ENCODE measurements at regions not wholly inside any gene's neighbourhood (a gene's known extent, or its start where the extent isn't known, plus 50 kb on each side); places are given as distances from the start of the nearest gene placed in this dataset.
"Not testable (repeated sequence)": the region's sequence is repeated elsewhere in the genome, so short reads cannot be mapped to it uniquely, and the experiment has no call there.

DNA sequence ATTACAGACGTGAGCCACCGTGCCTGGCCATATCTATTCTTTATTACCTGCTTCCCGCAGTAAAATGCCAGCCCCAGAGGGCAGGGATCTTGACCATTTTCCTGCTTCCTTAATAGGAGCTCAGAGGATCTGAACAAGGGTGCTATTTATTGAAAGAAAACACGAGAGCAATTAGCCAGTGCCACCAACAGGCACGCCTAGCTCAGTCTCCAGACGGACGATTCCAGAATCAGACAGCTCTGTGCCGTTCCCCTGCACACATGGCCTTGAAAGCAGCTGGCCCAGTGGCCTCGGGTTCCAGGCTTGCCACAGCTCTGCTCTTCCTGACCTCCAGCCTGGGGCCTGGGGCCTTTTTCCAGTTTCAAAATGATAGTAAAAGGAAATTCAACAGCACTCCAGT, 135.2 kb upstream of the RFLNA start:
- DNase-seq (ENCODE audit: low read depth, low spot score) = no peak
- Histone ChIP-seq H3K4me3 (ENCODE audit: low read length) (no peak overlapping the region), H3K9me3 (ENCODE audit: control insufficient read depth, insufficient read depth, low read length) (no peaks in the 10 kb centered on the region), H3K27me3 (ENCODE audit: control insufficient read depth, insufficient read depth, low read length) (no peaks in the 10 kb centered on the region), H3K27ac (ENCODE audit: low read length) (no peak overlapping the region), H3K36me3 (ENCODE audit: control insufficient read depth, insufficient read depth, low read length) (no peaks in the 10 kb centered on the region), H3K4me1 (ENCODE audit: control insufficient read depth, insufficient read depth, low read length) (peaks cover 6% of the 10 kb centered on the region; the same call in 1 of the 2 replicates)
- no CpG with 5 or more reads among the region's 9 CpGs for WGBS (ENCODE audit: insufficient coverage, insufficient read length)

GRCh38 chr12:124160097-124160756, 134.7 kb upstream of the RFLNA start:
- no peaks in the 10 kb centered on the region for H3K9me3 ChIP-seq (ENCODE audit: control insufficient read depth, insufficient read depth, low read length)
- DNase-seq (ENCODE audit: low read depth, low spot score) = no peak
- no peaks in the 10 kb centered on the region for H3K36me3 ChIP-seq (ENCODE audit: control insufficient read depth, insufficient read depth, low read length)
- WGBS (ENCODE audit: insufficient coverage, insufficient read length) = no CpG with 5 or more reads among the region's 11 CpGs
- no peaks in the 10 kb centered on the region for H3K27me3 ChIP-seq (ENCODE audit: control insufficient read depth, insufficient read depth, low read length)
- no peak overlapping the region for H3K27ac ChIP-seq (ENCODE audit: low read length)
- no peak overlapping the region for H3K4me3 ChIP-seq (ENCODE audit: low read length)
- H3K4me1 ChIP-seq (ENCODE audit: control insufficient read depth, insufficient read depth, low read length) = peaks cover 6% of the 10 kb centered on the region; the same call in 1 of the 2 replicates

DNA sequence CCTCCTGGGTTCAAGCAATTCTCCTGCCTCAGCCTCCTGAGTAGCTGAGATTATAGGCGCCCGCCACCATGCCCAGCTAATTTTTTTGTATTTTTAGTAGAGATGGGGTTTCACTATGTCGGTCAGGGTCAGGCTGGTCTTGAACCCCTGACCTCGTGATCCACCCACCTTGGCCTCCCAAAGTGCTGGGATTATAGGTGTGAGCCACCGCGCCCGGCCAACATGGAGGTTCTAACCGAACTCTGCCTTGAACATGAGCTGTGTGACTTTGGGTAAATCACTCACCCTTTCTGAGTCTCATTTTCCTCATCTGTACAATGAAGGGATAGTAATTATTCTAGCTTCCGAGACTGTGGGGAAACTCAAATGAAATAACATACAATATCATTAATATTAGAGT, 133.5 kb upstream of the RFLNA start:
- WGBS (ENCODE audit: insufficient coverage, insufficient read length) = no CpG with 5 or more reads among the region's 9 CpGs
- H3K4me3 ChIP-seq (ENCODE audit: low read length); H3K36me3 ChIP-seq (ENCODE audit: control insufficient read depth, insufficient read depth, low read length); H3K9me3 ChIP-seq (ENCODE audit: control insufficient read depth, insufficient read depth, low read length); H3K27me3 ChIP-seq (ENCODE audit: control insufficient read depth, insufficient read depth, low read length); H3K27ac ChIP-seq (ENCODE audit: low read length); DNase-seq (ENCODE audit: low read depth, low spot score); H3K4me1 ChIP-seq (ENCODE audit: control insufficient read depth, insufficient read depth, low read length): not testable (repeated sequence)

GRCh38 chr12:124162151-124163110, 132.5 kb upstream of the RFLNA start:
- DNase-seq (ENCODE audit: low read depth, low spot score) = no peak
- Histone ChIP-seq H3K4me1 (ENCODE audit: control insufficient read depth, insufficient read depth, low read length) (peaks cover 4% of the 10 kb centered on the region; the same call in 1 of the 2 replicates), H3K27ac (ENCODE audit: low read length) (no peak overlapping the region), H3K9me3 (ENCODE audit: control insufficient read depth, insufficient read depth, low read length) (no peaks in the 10 kb centered on the region), H3K4me3 (ENCODE audit: low read length) (no peak overlapping the region), H3K27me3 (ENCODE audit: control insufficient read depth, insufficient read depth, low read length) (no peaks in the 10 kb centered on the region), H3K36me3 (ENCODE audit: control insufficient read depth, insufficient read depth, low read length) (no peaks in the 10 kb centered on the region)
- no CpG with 5 or more reads among the region's 6 CpGs for WGBS (ENCODE audit: insufficient coverage, insufficient read length)

GRCh38 chr12:124165695-124166094, 129.2 kb upstream of the RFLNA start:
- no peak for DNase-seq (ENCODE audit: low read depth, low spot score)
- H3K4me1 ChIP-seq (ENCODE audit: control insufficient read depth, insufficient read depth, low read length) = no peaks in the 10 kb centered on the region
- no CpG with 5 or more reads among the region's 2 CpGs for WGBS (ENCODE audit: insufficient coverage, insufficient read length)
- H3K9me3 ChIP-seq (ENCODE audit: control insufficient read depth, insufficient read depth, low read length) = no peaks in the 10 kb centered on the region
- no peak overlapping the region for H3K27ac ChIP-seq (ENCODE audit: low read length)
- H3K27me3 ChIP-seq (ENCODE audit: control insufficient read depth, insufficient read depth, low read length) = no peaks in the 10 kb centered on the region
- H3K36me3 ChIP-seq (ENCODE audit: control insufficient read depth, insufficient read depth, low read length) = no peaks in the 10 kb centered on the region
- H3K4me3 ChIP-seq (ENCODE audit: low read length) = no peak overlapping the region

DNA sequence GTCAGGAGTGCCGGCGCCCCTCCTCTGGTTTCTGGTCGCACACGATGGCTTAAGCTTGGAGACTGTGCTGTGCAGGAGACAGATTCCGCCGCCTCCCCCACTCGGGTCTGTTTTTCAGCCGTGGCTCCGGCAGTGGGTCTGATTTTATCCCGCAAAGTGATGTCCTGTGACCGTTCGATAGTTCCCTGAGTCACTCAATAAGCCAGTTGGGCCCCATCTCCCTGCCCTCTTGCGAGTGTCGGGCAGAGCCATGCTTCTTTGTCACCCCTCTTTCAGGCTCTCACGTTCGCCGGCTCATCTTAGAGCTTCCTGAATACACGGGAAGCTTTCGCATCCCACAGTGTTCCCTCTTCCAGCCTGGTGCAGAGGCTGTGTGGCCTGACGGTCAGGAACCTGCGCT, 127.8 kb upstream of the RFLNA start:
- H3K27ac ChIP-seq (ENCODE audit: low read length) = no peak overlapping the region
- no CpG with 5 or more reads among the region's 21 CpGs for WGBS (ENCODE audit: insufficient coverage, insufficient read length)
- H3K9me3 ChIP-seq (ENCODE audit: control insufficient read depth, insufficient read depth, low read length) = no peaks in the 10 kb centered on the region
- no peak for DNase-seq (ENCODE audit: low read depth, low spot score)
- H3K27me3 ChIP-seq (ENCODE audit: control insufficient read depth, insufficient read depth, low read length) = no peaks in the 10 kb centered on the region
- no peak overlapping the region for H3K4me3 ChIP-seq (ENCODE audit: low read length)
- H3K36me3 ChIP-seq (ENCODE audit: control insufficient read depth, insufficient read depth, low read length) = no peaks in the 10 kb centered on the region
- no peaks in the 10 kb centered on the region for H3K4me1 ChIP-seq (ENCODE audit: control insufficient read depth, insufficient read depth, low read length)

GRCh38 chr12:124168016-124168786, 126.7 kb upstream of the RFLNA start:
- H3K27ac ChIP-seq (ENCODE audit: low read length) = no peak overlapping the region
- H3K27me3 ChIP-seq (ENCODE audit: control insufficient read depth, insufficient read depth, low read length) = no peaks in the 10 kb centered on the region
- H3K9me3 ChIP-seq (ENCODE audit: control insufficient read depth, insufficient read depth, low read length) = no peaks in the 10 kb centered on the region
- no peaks in the 10 kb centered on the region for H3K4me1 ChIP-seq (ENCODE audit: control insufficient read depth, insufficient read depth, low read length)
- WGBS (ENCODE audit: insufficient coverage, insufficient read length) = no CpG with 5 or more reads among the region's 8 CpGs
- no peak for DNase-seq (ENCODE audit: low read depth, low spot score)
- H3K36me3 ChIP-seq (ENCODE audit: control insufficient read depth, insufficient read depth, low read length) = no peaks in the 10 kb centered on the region
- H3K4me3 ChIP-seq (ENCODE audit: low read length) = no peak overlapping the region

- Histone ChIP-seq H3K36me3 (ENCODE audit: control insufficient read depth, insufficient read depth, low read length) (no peaks in the 10 kb centered on the region), H3K4me1 (ENCODE audit: control insufficient read depth, insufficient read depth, low read length) (no peaks in the 10 kb centered on the region), H3K9me3 (ENCODE audit: control insufficient read depth, insufficient read depth, low read length) (no peaks in the 10 kb centered on the region), H3K27me3 (ENCODE audit: control insufficient read depth, insufficient read depth, low read length) (no peaks in the 10 kb centered on the region), H3K4me3 (ENCODE audit: low read length) (no peak overlapping the region), H3K27ac (ENCODE audit: low read length) (no peak overlapping the region)
- WGBS (ENCODE audit: insufficient coverage, insufficient read length) = no CpG with 5 or more reads among the region's 4 CpGs
- no peak for DNase-seq (ENCODE audit: low read depth, low spot score)
Observed at GRCh38 chr12:124169577-124170284, 125.2 kb upstream of the RFLNA start.

- WGBS (ENCODE audit: insufficient coverage, insufficient read length) = no CpG with 5 or more reads among the region's 5 CpGs
- no peak overlapping the region for H3K4me3 ChIP-seq (ENCODE audit: low read length)
- H3K36me3 ChIP-seq (ENCODE audit: control insufficient read depth, insufficient read depth, low read length) = no peaks in the 10 kb centered on the region
- no peaks in the 10 kb centered on the region for H3K9me3 ChIP-seq (ENCODE audit: control insufficient read depth, insufficient read depth, low read length)
- DNase-seq (ENCODE audit: low read depth, low spot score) = no peak
- H3K27me3 ChIP-seq (ENCODE audit: control insufficient read depth, insufficient read depth, low read length) = no peaks in the 10 kb centered on the region
- H3K4me1 ChIP-seq (ENCODE audit: control insufficient read depth, insufficient read depth, low read length) = no peaks in the 10 kb centered on the region
- H3K27ac ChIP-seq (ENCODE audit: low read length) = no peak overlapping the region
Observed at GRCh38 chr12:124170760-124171159, 124.1 kb upstream of the RFLNA start.
